Upper lobe of right lung (tissue), 1 donor: ENCODE measurements at regions not wholly inside any gene's neighbourhood (a gene's known extent, or its start where the extent isn't known, plus 50 kb on each side); places are given as distances from the start of the nearest gene placed in this dataset.

Experiments
- ATAC-seq: fragments of 200-7000 bp; cut with Tn5 transposase; one replicate; pipeline ENCODE4 v1.9.1; 2020; ENCODE audit warnings: mild to moderate bottlenecking, moderate library complexity
- DNase-seq: peaks from one replicate; pipeline ENCODE4 v3.0.0-alpha.2; 2020
- H3K27ac ChIP-seq: fragments of 200-600 bp; one replicate; pipeline ENCODE4 v1.8.0; 2022
- H3K27me3 ChIP-seq: fragments of 200-600 bp; one replicate; pipeline ENCODE4 v1.8.0; 2022; ENCODE audit warnings: mild to moderate bottlenecking
- H3K36me3 ChIP-seq: fragments of 200-600 bp; one replicate; pipeline ENCODE4 v1.8.0; 2022
- H3K4me1 ChIP-seq: fragments of 200-600 bp; one replicate; pipeline ENCODE4 v1.8.0; 2022
- H3K4me3 ChIP-seq: fragments of 200-600 bp; one replicate; pipeline ENCODE4 v1.8.0; 2022; ENCODE audit warnings: mild to moderate bottlenecking
- H3K9me3 ChIP-seq: fragments of 200-600 bp; one replicate; pipeline ENCODE4 v1.8.0; 2022
- CTCF ChIP-seq: fragments of 200-600 bp; IDR thresholded peaks from one replicate; pipeline ENCODE4 v1.8.0; 2022; ENCODE audit warnings: antibody characterized with exemption
- intact Hi-C: fragments of 100-400 bp; cut with DNase I; formaldehyde crosslinking; loops from one replicate; pipeline ENCODE4 v1.11.0; 2022
- donor health status: DM: no; HTN: yes; CAD: no; lungs with severe emphysema.

GRCh38 chr7:54838175-54838910 lies 79.3 kb upstream of the SEC61G start:
- H3K36me3 ChIP-seq, result no peaks in the 10 kb centered on the region
- no peak overlapping the region for H3K27ac ChIP-seq
- TF ChIP-seq CTCF, result no peak
- H3K27me3 ChIP-seq, result no peaks in the 10 kb centered on the region
- H3K9me3 ChIP-seq, result no peaks in the 10 kb centered on the region
- H3K4me1 ChIP-seq, result no peaks in the 10 kb centered on the region
- intact Hi-C loops, result no loop called here
- H3K4me3 ChIP-seq, result no peak overlapping the region
- ATAC-seq (no peak), DNase-seq (no peak)

- DNase-seq, result peak; percentile 86
- Histone ChIP-seq H3K27ac (no peak overlapping the region), H3K9me3 (no peaks in the 10 kb centered on the region), H3K36me3 (no peaks in the 10 kb centered on the region), H3K4me3 (no peak overlapping the region), H3K27me3 (no peaks in the 10 kb centered on the region), H3K4me1 (no peaks in the 10 kb centered on the region)
- TF ChIP-seq CTCF, result peak; percentile 74
- intact Hi-C loops, result no loop called here
- peak; percentile 98 for ATAC-seq
Observed at GRCh38 chr7:54839575-54840213, 80.7 kb upstream of the SEC61G start.

GRCh38 chr7:54841772-54842697 lies 83.0 kb upstream of the SEC61G start:
- H3K27ac ChIP-seq, result no peak overlapping the region
- H3K36me3 ChIP-seq, result no peaks in the 10 kb centered on the region
- peak; percentile 53 for TF ChIP-seq CTCF
- DNase-seq (no peak), ATAC-seq (peak; percentile 71)
- no peaks in the 10 kb centered on the region for H3K9me3 ChIP-seq
- no peaks in the 10 kb centered on the region for H3K27me3 ChIP-seq
- no peaks in the 10 kb centered on the region for H3K4me1 ChIP-seq
- intact Hi-C loops, result no loop called here
- H3K4me3 ChIP-seq, result no peak overlapping the region

GRCh38 chr7:54843841-54844355 lies 84.9 kb upstream of the SEC61G start:
- no peak for TF ChIP-seq CTCF
- no peak for ATAC-seq
- H3K4me1 ChIP-seq, result no peaks in the 10 kb centered on the region
- intact Hi-C loops, result no loop called here
- no peak overlapping the region for H3K27ac ChIP-seq
- H3K4me3 ChIP-seq, result no peak overlapping the region
- H3K27me3 ChIP-seq, result no peaks in the 10 kb centered on the region
- H3K36me3 ChIP-seq, result no peaks in the 10 kb centered on the region
- no peak for DNase-seq
- H3K9me3 ChIP-seq, result no peaks in the 10 kb centered on the region

- intact Hi-C loops, result no loop called here
- no peak for ATAC-seq
- Histone ChIP-seq H3K27me3 (no peaks in the 10 kb centered on the region), H3K4me1 (no peaks in the 10 kb centered on the region), H3K27ac (no peak overlapping the region), H3K36me3 (no peaks in the 10 kb centered on the region), H3K9me3 (no peaks in the 10 kb centered on the region), H3K4me3 (no peak overlapping the region)
- no peak for TF ChIP-seq CTCF
- no peak for DNase-seq
Observed at GRCh38 chr7:54846273-54846672, 87.3 kb upstream of the SEC61G start.
